Neural cell (in vitro differentiated cells): ENCODE measurements at regions not wholly inside any gene's neighbourhood (a gene's known extent, or its start where the extent isn't known, plus 50 kb on each side); places are given as distances from the start of the nearest gene placed in this dataset.

Experiments
- H2AFZ ChIP-seq: fragments of 200-600, 300-800 bp; sonication (generic), shearing (Covaris generic); 2 replicates; pipeline ENCODE4 v1.6.0; 2014; ENCODE audit warnings: low read depth, mild to moderate bottlenecking, antibody characterized with exemption, low read length, moderate library complexity
- H3F3A ChIP-seq: fragments of 200-600 bp; shearing (Covaris generic); 2 replicates; pipeline ENCODE4 v1.6.1; 2016; ENCODE audit warnings: mild to moderate bottlenecking, moderate library complexity, mixed read lengths, antibody characterized with exemption, low read length; ENCODE audit not compliant: insufficient read depth, poor library complexity, severe bottlenecking
- H3K27ac ChIP-seq: fragments of 200-600, 300-800 bp; sonication (generic), shearing (Covaris generic); 2 replicates; pipeline ENCODE4 v1.5.1; 2014; ENCODE audit warnings: mild to moderate bottlenecking, low read length, moderate library complexity
- H3K27me3 ChIP-seq: fragments of 300-800, 200-600 bp; sonication (generic), shearing (Covaris generic); 2 replicates; pipeline ENCODE4 v1.6.0; 2014; ENCODE audit warnings: mild to moderate bottlenecking, low read depth, low read length, moderate library complexity; ENCODE audit not compliant: insufficient read depth
- H3K36me3 ChIP-seq: fragments of 300-800, 200-600 bp; sonication (generic), shearing (Covaris generic); 2 replicates; pipeline ENCODE4 v1.5.1; 2014; ENCODE audit warnings: mild to moderate bottlenecking, antibody characterized with exemption, low read length, moderate library complexity; ENCODE audit not compliant: insufficient read depth
- H3K4me2 ChIP-seq: fragments of 300-800, 200-600 bp; sonication (generic), shearing (Covaris generic); 2 replicates; pipeline ENCODE4 v1.6.0; 2014; ENCODE audit warnings: mild to moderate bottlenecking, low read length
- H3K4me3 ChIP-seq: fragments of 300-800, 200-600 bp; sonication (generic), shearing (Covaris generic); 2 replicates; pipeline ENCODE4 v1.5.1; 2014; ENCODE audit warnings: mild to moderate bottlenecking, low read length, moderate library complexity
- H3K79me2 ChIP-seq: fragments of 200-600 bp; shearing (Covaris generic); replicated peaks from 2 replicates; pipeline ENCODE4 v1.6.0; 2014; ENCODE audit warnings: mild to moderate bottlenecking, low read length, moderate library complexity; ENCODE audit not compliant: insufficient read depth
- H3K9ac ChIP-seq: fragments of 300-800, 200-600 bp; sonication (generic), shearing (Covaris generic); 2 replicates; pipeline ENCODE4 v1.6.1; 2016; ENCODE audit warnings: mild to moderate bottlenecking, low read length, mixed read lengths
- H3K9me2 ChIP-seq: fragments of 200-600 bp; shearing (Covaris generic); 2 replicates; pipeline ENCODE4 v1.6.1; 2016; ENCODE audit warnings: mild to moderate bottlenecking, low read length, mixed read lengths; ENCODE audit not compliant: insufficient read depth
- H3K9me3 ChIP-seq: fragments of 200-600, 300-800 bp; sonication (generic), shearing (Covaris generic); 2 replicates; pipeline ENCODE4 v1.6.1; 2016; ENCODE audit warnings: mild to moderate bottlenecking, mixed run types, low read length, moderate library complexity, mixed read lengths
- H4K20me1 ChIP-seq: fragments of 200-600 bp; shearing (Covaris generic); 2 replicates; pipeline ENCODE4 v1.6.1; 2016; ENCODE audit warnings: mild to moderate bottlenecking, mixed run types; ENCODE audit not compliant: insufficient read depth
- EP300 ChIP-seq: fragments of 450-650 bp; conservative IDR thresholded peaks from 2 replicates; pipeline ENCODE4 v1.6.1; 2014; ENCODE audit warnings: antibody characterized with exemption, mild to moderate bottlenecking, moderate library complexity; ENCODE audit not compliant: poor library complexity, severe bottlenecking
- EZH2 ChIP-seq: fragments of 200-600, 300-800 bp; shearing (Covaris generic), sonication (generic); IDR thresholded peaks from 2 replicates; pipeline ENCODE4 v1.6.1; 2014; ENCODE audit warnings: antibody characterized with exemption, low read length, borderline replicate concordance, mild to moderate bottlenecking; ENCODE audit not compliant: insufficient read depth, poor library complexity, severe bottlenecking
- MXI1 ChIP-seq: fragments of 450-650 bp; conservative IDR thresholded peaks from 2 replicates; pipeline ENCODE4 v1.6.1; 2014; ENCODE audit warnings: antibody characterized with exemption, mild to moderate bottlenecking; ENCODE audit not compliant: poor library complexity, severe bottlenecking
- POLR2AphosphoS5 ChIP-seq: IDR thresholded peaks from 2 replicates; pipeline ENCODE4 v1.6.1; 2012
- RAD21 ChIP-seq: fragments of 450-650 bp; conservative IDR thresholded peaks from 2 replicates; pipeline ENCODE4 v1.6.1; 2014; ENCODE audit warnings: antibody characterized with exemption, mild to moderate bottlenecking, moderate library complexity
- SMC3 ChIP-seq: fragments of 450-650 bp; conservative IDR thresholded peaks from 2 replicates; pipeline ENCODE4 v1.6.1; 2014; ENCODE audit warnings: antibody characterized with exemption, mild to moderate bottlenecking, moderate library complexity; ENCODE audit not compliant: poor library complexity
- TAF1 ChIP-seq: IDR thresholded peaks from 2 replicates; pipeline ENCODE4 v1.6.1; 2012; ENCODE audit warnings: low read depth
- TF ChIP-seq, protein P1 (sequence below): IDR thresholded peaks from 2 replicates; pipeline ENCODE4 v1.6.1; 2012; ENCODE audit warnings: borderline replicate concordance
- TF ChIP-seq, protein P2 (sequence below): fragments of 450-650 bp; IDR thresholded peaks from 2 replicates; pipeline ENCODE4 v1.5.1; 2014; ENCODE audit warnings: antibody characterized with exemption, mild to moderate bottlenecking, moderate library complexity; ENCODE audit not compliant: poor library complexity, severe bottlenecking

DNA sequence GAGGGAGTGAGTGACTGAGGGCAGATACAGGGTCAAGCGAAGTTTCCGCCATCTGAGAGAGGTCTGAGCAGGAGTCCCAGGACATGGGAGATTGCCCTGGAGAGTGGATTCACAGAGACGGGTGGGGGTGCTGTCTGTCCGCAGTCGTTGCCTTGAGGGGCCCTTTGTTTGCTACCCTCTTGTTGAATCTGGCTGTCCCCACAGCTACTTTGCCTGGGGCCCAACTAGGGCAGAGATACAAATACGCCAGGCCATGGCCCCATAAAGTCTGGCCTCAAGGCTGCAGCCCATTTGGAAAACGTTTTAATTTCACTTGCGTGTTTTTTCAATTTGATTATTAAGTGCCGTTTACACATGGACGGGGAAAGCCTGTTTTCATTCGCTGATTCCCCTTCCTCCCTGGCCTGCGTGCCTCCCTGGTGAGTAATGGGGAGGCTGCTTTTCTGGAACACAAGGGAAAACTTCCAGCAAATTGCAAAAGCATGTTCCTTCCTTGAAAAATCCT, 134.4 kb downstream of the SMIM20 start:
- H3K9me3 ChIP-seq, result no peaks in the 10 kb centered on the region
- H3K36me3 ChIP-seq, result no peaks in the 10 kb centered on the region
- no peaks in the 10 kb centered on the region for H3K79me2 ChIP-seq
- H3K9ac ChIP-seq, result no peak overlapping the region
- H3K4me3 ChIP-seq, result no peak overlapping the region
- H3K27ac ChIP-seq, result no peak overlapping the region
- no peaks in the 10 kb centered on the region for H3K9me2 ChIP-seq
- no peak overlapping the region for H3K4me2 ChIP-seq
- TF ChIP-seq EP300 (no peak), TAF1 (no peak), RAD21 (no peak)
- TF ChIP-seq, protein P1, sequence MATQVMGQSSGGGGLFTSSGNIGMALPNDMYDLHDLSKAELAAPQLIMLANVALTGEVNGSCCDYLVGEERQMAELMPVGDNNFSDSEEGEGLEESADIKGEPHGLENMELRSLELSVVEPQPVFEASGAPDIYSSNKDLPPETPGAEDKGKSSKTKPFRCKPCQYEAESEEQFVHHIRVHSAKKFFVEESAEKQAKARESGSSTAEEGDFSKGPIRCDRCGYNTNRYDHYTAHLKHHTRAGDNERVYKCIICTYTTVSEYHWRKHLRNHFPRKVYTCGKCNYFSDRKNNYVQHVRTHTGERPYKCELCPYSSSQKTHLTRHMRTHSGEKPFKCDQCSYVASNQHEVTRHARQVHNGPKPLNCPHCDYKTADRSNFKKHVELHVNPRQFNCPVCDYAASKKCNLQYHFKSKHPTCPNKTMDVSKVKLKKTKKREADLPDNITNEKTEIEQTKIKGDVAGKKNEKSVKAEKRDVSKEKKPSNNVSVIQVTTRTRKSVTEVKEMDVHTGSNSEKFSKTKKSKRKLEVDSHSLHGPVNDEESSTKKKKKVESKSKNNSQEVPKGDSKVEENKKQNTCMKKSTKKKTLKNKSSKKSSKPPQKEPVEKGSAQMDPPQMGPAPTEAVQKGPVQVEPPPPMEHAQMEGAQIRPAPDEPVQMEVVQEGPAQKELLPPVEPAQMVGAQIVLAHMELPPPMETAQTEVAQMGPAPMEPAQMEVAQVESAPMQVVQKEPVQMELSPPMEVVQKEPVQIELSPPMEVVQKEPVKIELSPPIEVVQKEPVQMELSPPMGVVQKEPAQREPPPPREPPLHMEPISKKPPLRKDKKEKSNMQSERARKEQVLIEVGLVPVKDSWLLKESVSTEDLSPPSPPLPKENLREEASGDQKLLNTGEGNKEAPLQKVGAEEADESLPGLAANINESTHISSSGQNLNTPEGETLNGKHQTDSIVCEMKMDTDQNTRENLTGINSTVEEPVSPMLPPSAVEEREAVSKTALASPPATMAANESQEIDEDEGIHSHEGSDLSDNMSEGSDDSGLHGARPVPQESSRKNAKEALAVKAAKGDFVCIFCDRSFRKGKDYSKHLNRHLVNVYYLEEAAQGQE, result no peak
- TF ChIP-seq, protein P2, sequence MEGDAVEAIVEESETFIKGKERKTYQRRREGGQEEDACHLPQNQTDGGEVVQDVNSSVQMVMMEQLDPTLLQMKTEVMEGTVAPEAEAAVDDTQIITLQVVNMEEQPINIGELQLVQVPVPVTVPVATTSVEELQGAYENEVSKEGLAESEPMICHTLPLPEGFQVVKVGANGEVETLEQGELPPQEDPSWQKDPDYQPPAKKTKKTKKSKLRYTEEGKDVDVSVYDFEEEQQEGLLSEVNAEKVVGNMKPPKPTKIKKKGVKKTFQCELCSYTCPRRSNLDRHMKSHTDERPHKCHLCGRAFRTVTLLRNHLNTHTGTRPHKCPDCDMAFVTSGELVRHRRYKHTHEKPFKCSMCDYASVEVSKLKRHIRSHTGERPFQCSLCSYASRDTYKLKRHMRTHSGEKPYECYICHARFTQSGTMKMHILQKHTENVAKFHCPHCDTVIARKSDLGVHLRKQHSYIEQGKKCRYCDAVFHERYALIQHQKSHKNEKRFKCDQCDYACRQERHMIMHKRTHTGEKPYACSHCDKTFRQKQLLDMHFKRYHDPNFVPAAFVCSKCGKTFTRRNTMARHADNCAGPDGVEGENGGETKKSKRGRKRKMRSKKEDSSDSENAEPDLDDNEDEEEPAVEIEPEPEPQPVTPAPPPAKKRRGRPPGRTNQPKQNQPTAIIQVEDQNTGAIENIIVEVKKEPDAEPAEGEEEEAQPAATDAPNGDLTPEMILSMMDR, result no peak
- no peaks in the 10 kb centered on the region for H4K20me1 ChIP-seq
- H2AFZ ChIP-seq, result no peak overlapping the region
- H3K27me3 ChIP-seq, result no peaks in the 10 kb centered on the region
- no peaks in the 10 kb centered on the region for H3F3A ChIP-seq

DNA sequence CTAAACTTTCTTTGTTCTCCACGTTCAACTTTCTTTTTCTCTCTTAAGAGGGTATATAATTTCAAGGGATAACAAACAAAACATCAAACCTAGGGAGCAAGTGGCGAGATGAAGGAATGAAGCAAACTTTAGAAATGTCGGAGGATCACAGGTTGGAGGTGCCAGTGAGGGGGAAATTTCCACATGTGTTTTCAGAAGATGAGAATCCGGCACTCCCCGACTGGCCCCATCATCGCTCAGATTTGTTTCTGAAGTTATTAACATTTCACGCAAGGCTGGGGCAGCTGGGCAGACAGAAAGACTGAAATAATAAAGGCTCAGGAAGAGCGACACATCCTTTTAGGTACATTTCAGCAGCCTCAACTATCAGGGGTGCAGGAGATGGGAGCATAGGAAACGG, 134.9 kb downstream of the SMIM20 start:
- Histone ChIP-seq H4K20me1 (no peaks in the 10 kb centered on the region), H3K27ac (no peak overlapping the region), H3K79me2 (no peaks in the 10 kb centered on the region), H3F3A (no peaks in the 10 kb centered on the region), H3K4me3 (no peak overlapping the region), H3K9me2 (no peaks in the 10 kb centered on the region), H3K9me3 (no peaks in the 10 kb centered on the region), H3K36me3 (no peaks in the 10 kb centered on the region), H3K9ac (no peak overlapping the region), H3K27me3 (no peaks in the 10 kb centered on the region), H2AFZ (no peak overlapping the region), H3K4me2 (no peak overlapping the region)
- TF ChIP-seq POLR2AphosphoS5, result no peak
- TF ChIP-seq, protein P1, result no peak
- TF ChIP-seq TAF1, result no peak
- no peak for TF ChIP-seq EP300
- TF ChIP-seq MXI1, result no peak
- TF ChIP-seq EZH2, result no peak
- TF ChIP-seq SMC3, result no peak
- TF ChIP-seq, protein P2, result no peak
- TF ChIP-seq RAD21, result no peak
